Lower leg skin (tissue), 3 donors: ENCODE measurements at regions not wholly inside any gene's neighbourhood (a gene's known extent, or its start where the extent isn't known, plus 50 kb on each side); places are given as distances from the start of the nearest gene placed in this dataset.

Experiments
- POLR2A ChIP-seq, 2 donors: fragments of 450-650 bp; IDR thresholded peaks; one replicate each; pipeline ENCODE4 v1.6.1; 2016 to 2017; ENCODE audit warnings: antibody characterized with exemption in 2 of 2, mild to moderate bottlenecking in 1 of 2, moderate library complexity in 1 of 2
- TF ChIP-seq, protein P1 (sequence below), 3 donors: fragments of 450-650 bp; IDR thresholded peaks; one replicate each; pipeline ENCODE4 v1.5.1; 2016; ENCODE audit warnings: antibody characterized with exemption in 3 of 3, mild to moderate bottlenecking in 3 of 3, moderate library complexity in 2 of 3

DNA sequence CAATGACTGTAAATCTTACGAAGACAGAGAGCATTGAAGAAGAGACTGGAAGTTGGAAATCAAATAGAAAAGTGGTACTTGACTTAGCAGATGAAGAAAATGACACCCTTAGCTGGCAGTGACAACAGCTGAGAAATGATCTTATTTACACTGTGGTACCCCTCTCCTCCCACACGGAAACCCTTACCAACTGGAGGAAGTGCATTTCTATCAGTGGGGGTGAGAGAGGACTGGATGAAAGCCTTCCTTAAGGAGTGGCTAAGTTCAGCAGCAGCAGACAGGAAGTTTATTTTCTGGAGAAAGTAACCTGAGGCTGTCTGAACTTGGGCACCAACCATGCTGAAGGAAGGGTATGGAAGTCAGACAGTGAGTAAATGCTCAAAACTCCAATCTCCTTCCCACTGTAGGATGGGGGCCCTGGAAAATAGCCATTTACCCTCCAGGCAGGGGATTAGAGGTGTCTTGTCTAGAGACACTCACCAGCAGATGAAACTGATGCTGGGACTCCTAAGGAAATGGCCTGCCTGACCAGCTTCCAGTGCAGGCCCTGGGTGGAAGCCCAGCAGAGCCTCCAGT is 160.2 kb upstream of the NCK2 start:
- TF ChIP-seq, protein P1, sequence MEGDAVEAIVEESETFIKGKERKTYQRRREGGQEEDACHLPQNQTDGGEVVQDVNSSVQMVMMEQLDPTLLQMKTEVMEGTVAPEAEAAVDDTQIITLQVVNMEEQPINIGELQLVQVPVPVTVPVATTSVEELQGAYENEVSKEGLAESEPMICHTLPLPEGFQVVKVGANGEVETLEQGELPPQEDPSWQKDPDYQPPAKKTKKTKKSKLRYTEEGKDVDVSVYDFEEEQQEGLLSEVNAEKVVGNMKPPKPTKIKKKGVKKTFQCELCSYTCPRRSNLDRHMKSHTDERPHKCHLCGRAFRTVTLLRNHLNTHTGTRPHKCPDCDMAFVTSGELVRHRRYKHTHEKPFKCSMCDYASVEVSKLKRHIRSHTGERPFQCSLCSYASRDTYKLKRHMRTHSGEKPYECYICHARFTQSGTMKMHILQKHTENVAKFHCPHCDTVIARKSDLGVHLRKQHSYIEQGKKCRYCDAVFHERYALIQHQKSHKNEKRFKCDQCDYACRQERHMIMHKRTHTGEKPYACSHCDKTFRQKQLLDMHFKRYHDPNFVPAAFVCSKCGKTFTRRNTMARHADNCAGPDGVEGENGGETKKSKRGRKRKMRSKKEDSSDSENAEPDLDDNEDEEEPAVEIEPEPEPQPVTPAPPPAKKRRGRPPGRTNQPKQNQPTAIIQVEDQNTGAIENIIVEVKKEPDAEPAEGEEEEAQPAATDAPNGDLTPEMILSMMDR (IDR thresholded peaks at IDR 0.05), result no peak
- no peak for TF ChIP-seq POLR2A (IDR thresholded peaks at IDR 0.05)
